Neuron (in vitro differentiated cells): ENCODE measurements at regions not wholly inside any gene's neighbourhood (a gene's known extent, or its start where the extent isn't known, plus 50 kb on each side); places are given as distances from the start of the nearest gene placed in this dataset.
"Not testable (repeated sequence)": the region's sequence is repeated elsewhere in the genome, so short reads cannot be mapped to it uniquely, and the experiment has no call there.

ENCODE experiments used
- H2AFZ ChIP-seq: one replicate; pipeline ENCODE4 v1.6.1; 2013; ENCODE audit warnings: low read depth, mild to moderate bottlenecking, inconsistent platforms, low read length, moderate library complexity
- H3K27me3 ChIP-seq: one replicate; pipeline ENCODE4 v1.6.1; 2013; ENCODE audit warnings: low read length; ENCODE audit not compliant: insufficient read depth
- H3K36me3 ChIP-seq: one replicate; pipeline ENCODE4 v1.6.1; 2013; ENCODE audit warnings: low read length; ENCODE audit not compliant: insufficient read depth
- H3K4me1 ChIP-seq: one replicate; pipeline ENCODE4 v1.6.1; 2013; ENCODE audit warnings: low read length; ENCODE audit not compliant: insufficient read depth
- H3K4me3 ChIP-seq: 2 replicates; pipeline ENCODE4 v1.5.1; 2013; ENCODE audit warnings: mild to moderate bottlenecking, low read length, moderate library complexity
- H3K9me3 ChIP-seq: one replicate; pipeline ENCODE4 v1.6.1; 2013; ENCODE audit warnings: low read length

DNA sequence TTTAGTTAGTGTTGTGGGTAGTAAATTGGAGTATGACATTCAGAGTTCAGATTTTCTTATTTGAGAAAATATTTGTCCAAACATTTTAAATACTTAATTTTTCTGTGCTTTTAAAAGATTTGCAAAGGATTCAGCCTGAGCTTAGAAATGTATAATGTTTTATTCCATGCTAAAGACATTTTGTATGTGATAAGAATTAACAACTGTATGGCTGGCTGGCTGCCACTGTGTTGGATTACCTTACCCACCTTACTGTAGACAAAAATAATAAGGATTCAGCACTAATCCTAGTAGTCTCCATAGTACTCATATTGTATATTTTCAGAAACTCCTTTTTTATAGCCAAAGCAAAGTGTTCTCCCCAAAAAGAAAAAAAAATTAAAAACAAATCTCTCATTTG lies 74.8 kb downstream of the TANC2 start:
- no peak overlapping the region for H3K4me3 ChIP-seq
- H3K9me3 ChIP-seq = no peaks in the 10 kb centered on the region
- H3K27me3 ChIP-seq = no peaks in the 10 kb centered on the region
- no peaks in the 10 kb centered on the region for H3K36me3 ChIP-seq
- no peak overlapping the region for H2AFZ ChIP-seq
- H3K4me1 ChIP-seq = peaks cover 8% of the 10 kb centered on the region

DNA sequence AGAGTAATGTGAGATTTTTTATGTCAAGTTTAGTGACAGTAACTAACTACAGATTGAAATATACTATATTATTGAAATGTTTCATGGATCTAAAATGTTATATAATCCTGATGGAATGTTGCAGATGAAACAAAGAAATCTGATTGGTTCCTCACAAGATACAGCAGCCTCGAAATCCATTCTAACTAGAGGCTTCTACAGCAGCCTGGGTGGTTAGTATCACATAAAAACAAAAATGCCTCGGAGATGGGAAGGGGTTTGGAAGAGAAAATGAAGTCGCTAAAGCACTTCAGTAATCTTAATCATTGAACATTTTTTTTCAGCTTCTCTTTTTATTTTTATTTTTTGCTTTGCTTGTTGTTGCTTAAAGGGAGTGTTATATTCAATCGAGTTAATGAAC lies 75.2 kb downstream of the TANC2 start:
- Histone ChIP-seq H3K4me3 (no peak overlapping the region), H3K36me3 (no peaks in the 10 kb centered on the region)

GRCh38 chr17:63041722-63042121 lies 75.7 kb downstream of the TANC2 start:
- Histone ChIP-seq H3K4me1 (peaks cover 8% of the 10 kb centered on the region), H3K4me3 (no peak overlapping the region), H2AFZ (no peak overlapping the region), H3K27me3 (no peaks in the 10 kb centered on the region), H3K9me3 (no peaks in the 10 kb centered on the region), H3K36me3 (no peaks in the 10 kb centered on the region)

More for the DNA sequence above, 75.2 kb downstream of the TANC2 start:
- Histone ChIP-seq H3K4me1 (peaks cover 8% of the 10 kb centered on the region), H2AFZ (no peak overlapping the region), H3K9me3 (no peaks in the 10 kb centered on the region), H3K27me3 (no peaks in the 10 kb centered on the region)

- H2AFZ ChIP-seq = no peak overlapping the region
- H3K4me1 ChIP-seq = peaks cover 8% of the 10 kb centered on the region
- H3K27me3 ChIP-seq = no peaks in the 10 kb centered on the region
- no peaks in the 10 kb centered on the region for H3K36me3 ChIP-seq
- no peaks in the 10 kb centered on the region for H3K9me3 ChIP-seq
- no peak overlapping the region for H3K4me3 ChIP-seq
Observed at GRCh38 chr17:63042256-63042812, 76.3 kb downstream of the TANC2 start.

DNA sequence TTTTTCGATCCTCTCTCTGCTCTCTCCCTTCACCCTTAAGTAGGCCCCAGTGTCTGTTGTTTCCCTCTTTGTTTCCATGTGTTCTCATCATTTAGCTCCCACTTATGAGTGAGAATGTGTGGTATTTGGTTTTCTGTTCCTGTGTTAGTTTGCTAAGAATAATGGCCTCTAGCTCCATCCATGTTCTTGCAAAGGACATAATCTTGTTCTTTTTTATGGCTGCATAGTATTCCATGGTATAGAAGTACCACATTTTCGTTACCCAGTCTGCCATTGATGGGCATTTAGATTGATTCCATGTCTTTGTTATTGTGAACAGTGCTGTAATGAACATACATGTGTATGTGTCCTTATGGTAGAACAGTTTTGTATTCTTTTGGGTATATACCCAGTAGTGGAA lies 91.5 kb downstream of the TANC2 start:
- not testable (repeated sequence) for H2AFZ ChIP-seq, H3K4me3 ChIP-seq, H3K27me3 ChIP-seq

DNA sequence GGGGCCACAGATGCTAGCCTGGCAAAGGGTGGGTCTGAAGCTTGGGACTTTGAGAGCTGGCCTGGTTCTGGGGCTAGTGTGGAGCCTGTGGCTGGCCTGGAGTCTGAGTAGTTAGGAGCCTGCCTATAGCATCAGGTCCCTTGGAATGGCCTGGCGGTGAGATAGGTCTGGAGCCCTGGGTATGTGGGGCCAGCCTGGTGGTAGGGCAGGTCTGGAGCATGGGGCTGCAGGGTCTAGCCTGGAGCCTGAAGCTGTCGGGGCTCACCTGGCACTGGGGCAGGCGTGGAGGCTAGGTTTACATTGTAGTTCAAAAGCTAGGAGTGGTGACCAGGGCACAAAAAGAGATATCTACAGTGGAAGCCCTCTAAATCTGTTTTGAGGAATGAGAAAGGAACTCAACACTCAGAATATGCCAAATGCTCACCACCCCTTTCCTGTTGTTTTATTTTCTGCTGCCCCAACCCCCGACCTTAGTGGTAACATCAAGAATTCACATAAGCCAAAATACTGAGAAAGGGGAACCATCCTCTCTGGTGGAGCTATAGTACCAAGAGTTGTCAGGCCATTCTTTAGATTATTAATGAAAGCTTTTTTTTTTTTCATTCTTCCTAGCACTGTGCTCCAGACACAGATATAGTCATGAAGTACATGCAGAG lies 100.3 kb downstream of the TANC2 start:
- H3K9me3 ChIP-seq = no peaks in the 10 kb centered on the region
- H2AFZ ChIP-seq = no peak overlapping the region
- no peaks in the 10 kb centered on the region for H3K36me3 ChIP-seq
- no peaks in the 10 kb centered on the region for H3K27me3 ChIP-seq
- H3K4me1 ChIP-seq = no peaks in the 10 kb centered on the region
- H3K4me3 ChIP-seq = no peak overlapping the region

More for the DNA sequence above, 91.5 kb downstream of the TANC2 start:
- not testable (repeated sequence) for H3K9me3 ChIP-seq, H3K4me1 ChIP-seq, H3K36me3 ChIP-seq

GRCh38 chr17:63069245-63069644 lies 103.2 kb downstream of the TANC2 start:
- Histone ChIP-seq H2AFZ (no peak overlapping the region), H3K27me3 (no peaks in the 10 kb centered on the region), H3K36me3 (no peaks in the 10 kb centered on the region), H3K4me1 (no peaks in the 10 kb centered on the region), H3K4me3 (no peak overlapping the region), H3K9me3 (no peaks in the 10 kb centered on the region)

DNA sequence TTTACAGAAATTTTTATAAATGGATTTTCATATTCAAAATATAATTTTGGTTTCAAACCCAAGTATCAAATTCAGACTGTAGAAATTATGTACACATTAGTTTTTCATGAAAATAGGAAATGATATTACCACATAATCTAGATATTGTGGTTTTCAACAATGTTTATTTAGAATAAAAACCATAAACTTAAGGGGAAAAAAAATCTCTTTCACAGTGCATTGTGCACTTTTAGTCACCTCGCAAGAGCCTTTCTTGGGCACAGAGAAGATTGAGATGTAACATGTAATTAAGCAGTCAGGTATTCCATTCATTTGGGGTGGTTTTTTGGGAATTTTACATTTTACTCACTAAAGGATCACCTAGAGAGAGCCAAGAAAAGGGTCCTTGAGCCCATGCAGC lies 104.0 kb downstream of the TANC2 start:
- H3K36me3 ChIP-seq = no peaks in the 10 kb centered on the region
- H3K4me3 ChIP-seq = no peak overlapping the region
- H3K9me3 ChIP-seq = no peaks in the 10 kb centered on the region
- no peak overlapping the region for H2AFZ ChIP-seq
- no peaks in the 10 kb centered on the region for H3K4me1 ChIP-seq
- H3K27me3 ChIP-seq = no peaks in the 10 kb centered on the region

DNA sequence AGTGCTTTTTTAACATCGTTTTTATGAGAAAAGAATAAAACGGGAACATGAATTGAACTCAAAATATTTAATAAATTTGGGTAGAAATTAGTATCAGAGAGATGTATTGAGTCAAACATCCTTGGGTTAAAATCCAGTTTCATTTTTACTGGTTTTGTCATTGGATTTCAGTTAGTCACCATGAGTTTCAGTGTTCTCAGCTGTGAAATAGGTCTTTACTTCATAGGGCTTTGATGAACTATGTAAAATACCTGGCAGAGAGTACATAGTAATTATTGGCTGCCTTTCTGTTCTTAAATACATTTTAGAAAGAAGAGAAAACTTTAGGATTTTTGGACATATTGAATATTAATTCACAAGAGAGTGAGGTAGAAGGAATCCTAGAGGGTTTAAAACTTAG lies 105.8 kb downstream of the TANC2 start:
- H3K4me3 ChIP-seq = no peak overlapping the region
- no peak overlapping the region for H2AFZ ChIP-seq
- no peaks in the 10 kb centered on the region for H3K36me3 ChIP-seq
- H3K4me1 ChIP-seq = no peaks in the 10 kb centered on the region
- no peaks in the 10 kb centered on the region for H3K9me3 ChIP-seq
- no peaks in the 10 kb centered on the region for H3K27me3 ChIP-seq

- Histone ChIP-seq H3K9me3 (no peaks in the 10 kb centered on the region), H2AFZ (no peak overlapping the region), H3K4me1 (no peaks in the 10 kb centered on the region), H3K36me3 (no peaks in the 10 kb centered on the region), H3K4me3 (no peak overlapping the region), H3K27me3 (no peaks in the 10 kb centered on the region)
Observed at GRCh38 chr17:63075969-63076368, 109.9 kb downstream of the TANC2 start.

- Histone ChIP-seq H2AFZ (no peak overlapping the region), H3K9me3 (no peaks in the 10 kb centered on the region), H3K4me1 (no peaks in the 10 kb centered on the region), H3K4me3 (no peak overlapping the region), H3K36me3 (no peaks in the 10 kb centered on the region), H3K27me3 (no peaks in the 10 kb centered on the region)
Observed at GRCh38 chr17:63078707-63079106, 112.7 kb downstream of the TANC2 start.

DNA sequence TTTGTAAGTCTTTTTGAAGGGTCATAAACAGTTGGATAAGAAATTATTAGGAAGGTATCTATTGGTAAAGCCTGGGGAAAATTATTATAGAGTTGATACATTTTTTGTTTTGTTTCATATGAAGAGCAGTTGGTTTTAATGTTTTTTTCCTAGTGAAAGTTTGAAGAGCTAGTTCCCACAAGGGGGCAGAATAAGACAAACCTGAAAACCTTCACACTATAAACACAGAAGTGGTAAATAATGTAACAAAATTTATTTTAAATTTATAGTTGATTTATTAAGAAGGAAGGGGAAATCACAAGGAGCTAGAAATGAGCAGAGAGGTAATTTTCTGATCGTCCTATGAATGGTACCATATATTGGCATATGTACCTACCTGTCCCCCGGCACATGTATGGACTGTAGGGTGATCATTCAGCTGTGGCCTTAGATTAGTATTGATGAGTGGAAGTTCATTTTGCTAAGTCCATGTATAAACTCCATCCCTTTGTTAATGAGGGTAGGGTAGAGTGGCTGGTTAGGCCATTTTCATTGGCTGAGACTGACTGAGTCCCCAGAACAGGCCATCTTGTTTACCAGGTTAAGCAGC lies 116.3 kb downstream of the TANC2 start:
- Histone ChIP-seq H3K4me3 (no peak overlapping the region), H3K27me3 (no peaks in the 10 kb centered on the region), H3K4me1 (no peaks in the 10 kb centered on the region), H3K9me3 (peaks cover 3% of the 10 kb centered on the region), H3K36me3 (no peaks in the 10 kb centered on the region), H2AFZ (no peak overlapping the region)

DNA sequence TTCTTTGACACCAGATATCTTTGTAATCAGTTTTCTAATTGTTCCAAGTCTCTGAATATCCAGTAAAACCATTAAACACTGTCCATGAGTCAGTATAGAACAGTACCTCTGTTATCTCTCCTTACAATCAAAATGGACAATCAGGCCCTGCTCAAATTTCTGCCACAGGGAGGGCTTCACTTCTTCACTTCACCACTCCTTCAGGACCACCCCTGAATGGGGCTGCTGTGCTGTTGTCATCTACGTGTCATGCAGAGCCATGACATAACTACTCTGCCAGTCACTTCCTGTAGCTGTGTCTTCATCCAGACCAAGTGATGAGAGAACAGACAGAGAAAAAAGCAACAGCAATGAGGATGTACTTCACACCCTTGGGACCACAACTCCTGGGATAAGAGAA lies 116.9 kb downstream of the TANC2 start:
- no peak overlapping the region for H3K4me3 ChIP-seq
- H3K9me3 ChIP-seq = peaks cover 3% of the 10 kb centered on the region
- no peaks in the 10 kb centered on the region for H3K36me3 ChIP-seq
- H2AFZ ChIP-seq = no peak overlapping the region
- no peaks in the 10 kb centered on the region for H3K27me3 ChIP-seq
- H3K4me1 ChIP-seq = no peaks in the 10 kb centered on the region
